Motor neuron (in vitro differentiated cells): ENCODE measurements at regions not wholly inside any gene's neighbourhood (a gene's known extent, or its start where the extent isn't known, plus 50 kb on each side); places are given as distances from the start of the nearest gene placed in this dataset.
A peak's percentile ranks its signal among the peaks of the same experiment; 100 is the strongest.

Experiments
- ATAC-seq, 8 experiments: fragments of 200-7000 bp; cut with Tn5 transposase; replicated peaks in 6 of 8; 2 replicates each; pipeline ENCODE4 v1.8.0; 2021; ENCODE audit warnings: mild to moderate bottlenecking in 8 of 8, moderate library complexity in 8 of 8
- H3K27ac ChIP-seq, 2 donors: fragments of 250-450 bp; sonication (Bioruptor Pico); 2 replicates each; pipeline ENCODE4 v1.9.0; 2021; ENCODE audit warnings: antibody characterized with exemption in 2 of 2, mild to moderate bottlenecking in 2 of 2, moderate library complexity in 1 of 2
- H3K4me1 ChIP-seq, 2 donors: fragments of 250-450 bp; sonication (Bioruptor Pico); replicated peaks in 1 of 2; 2 replicates each; pipeline ENCODE4 v1.6.1; 2021; ENCODE audit warnings: antibody characterized with exemption in 2 of 2, mild to moderate bottlenecking in 2 of 2, moderate library complexity in 1 of 2
- H3K4me3 ChIP-seq, 5 donors: fragments of 250-450 bp; sonication (Bioruptor Pico); 2 replicates each; pipeline ENCODE4 v1.9.0; 2021; ENCODE audit warnings: antibody characterized with exemption in 5 of 5, mild to moderate bottlenecking in 5 of 5, moderate library complexity in 4 of 5
- WGBS, 10 experiments: fragments of 450-650 bp; shearing (Covaris generic); methylation state at CpG; one replicate each; pipeline ENCODE4 v1.0.0; 2022; 5-methylcytosine and 5-hydroxymethylcytosine counted together
- in situ Hi-C, 9 experiments: fragments of 400-800 bp; cut with MboI; loops; one replicate each; pipeline ENCODE4 v1.15.0; 2021; ENCODE audit warnings: low sequenced_read_pairs in 9 of 9, low pct_unique_long_range_greater_than_20kb in 2 of 9; ENCODE audit not compliant: unreplicated experiment in 9 of 9

DNA sequence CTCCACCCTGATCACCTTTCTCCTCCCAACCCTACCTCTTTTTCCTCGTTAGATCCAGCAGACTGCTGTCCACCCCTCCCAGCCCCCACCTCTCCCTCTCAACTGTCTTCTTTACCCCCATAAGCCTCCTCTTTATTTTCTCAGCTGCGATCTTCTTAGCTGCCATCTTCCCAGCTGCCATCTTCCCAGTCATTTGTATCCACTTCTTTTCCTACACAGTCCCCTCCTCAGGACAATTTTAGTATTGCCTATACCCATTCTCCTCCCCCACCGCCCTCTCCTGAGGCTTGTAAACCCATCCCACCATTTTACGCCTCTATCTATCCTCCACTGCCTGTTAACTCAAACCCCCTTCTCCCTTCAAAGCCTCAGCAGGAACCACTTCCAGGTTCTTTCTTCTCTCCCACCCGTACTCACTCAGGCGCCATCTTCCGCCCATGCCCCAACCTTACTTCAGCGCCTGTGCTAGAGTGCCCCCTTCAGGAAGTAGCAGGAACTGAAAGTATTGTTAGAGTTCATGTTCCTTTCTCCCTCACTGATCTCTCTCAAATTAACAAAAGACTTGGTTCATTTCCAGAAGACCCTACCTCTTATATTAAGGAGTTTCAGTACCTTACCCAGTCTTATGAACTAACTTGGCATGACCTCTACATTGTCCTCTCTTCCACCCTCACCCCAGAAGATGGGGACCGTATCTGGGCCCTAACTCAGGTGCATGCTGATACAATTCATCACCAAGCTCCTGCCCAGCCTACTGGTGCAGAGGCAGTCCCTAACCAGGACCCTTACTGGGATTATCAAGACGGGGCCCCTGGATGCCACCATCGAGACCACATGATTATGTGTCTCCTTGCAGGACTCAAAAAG, 236.0 kb downstream of the ADGRG6 start:
- H3K4me3 ChIP-seq: no peak overlapping the region
- ATAC-seq: peak in 1 of 8 experiments; percentile 46
- in situ Hi-C loops: loop anchor here in 1 of 9 experiments (10.0 to 25.0 kb wide), 2 partner anchors 63 to 401 kb away; partner anchors contain the start of genes GJE1, NMBR and VTA1
- no peak overlapping the region for H3K27ac ChIP-seq
- WGBS, 10 experiments: 25 to 91% (median 68%) methylated on average over 1 to 10 of the region's 11 CpGs
- no peaks in the 10 kb centered on the region for H3K4me1 ChIP-seq

DNA sequence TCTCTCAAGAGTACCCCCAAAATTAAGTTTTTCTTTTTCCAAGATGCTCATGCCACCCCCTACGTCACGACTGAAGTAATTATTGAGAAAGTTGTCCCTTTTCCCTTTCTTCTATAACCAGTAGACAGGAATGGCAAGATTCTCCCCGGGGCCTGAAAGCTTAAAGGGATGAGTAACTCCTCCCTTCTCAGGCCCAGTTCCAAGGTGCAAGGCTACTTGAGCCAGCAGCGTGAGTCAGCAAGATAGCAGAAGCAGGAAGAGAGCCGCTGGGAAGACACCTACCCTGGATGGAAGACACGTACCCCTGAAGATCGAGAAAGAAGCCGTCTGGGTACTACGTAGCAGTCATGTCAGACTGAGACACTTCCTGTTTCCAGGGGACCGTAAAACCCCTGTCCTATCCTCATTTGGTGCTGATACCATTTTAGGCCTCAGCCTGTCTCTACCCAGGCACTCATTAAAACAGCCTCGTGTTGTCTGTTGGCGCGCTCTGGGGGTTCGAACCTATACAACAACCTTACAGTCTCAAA, 241.0 kb downstream of the ADGRG6 start:
- Histone ChIP-seq H3K27ac (no peak overlapping the region), H3K4me1 (no peaks in the 10 kb centered on the region), H3K4me3 (no peak overlapping the region)
- peak in 2 of 8 experiments; percentile 57 to 84 for ATAC-seq
- in situ Hi-C loops: loop anchor here in 1 of 9 experiments (25.0 kb wide), 1 partner anchor 405 kb away; the partner anchor contains the start of genes GJE1, NMBR and VTA1
- 14 to 100% (median 91%) methylated on average over 1 to 13 of the region's 14 CpGs; no CpG with 5 or more reads in 3 of the 10 experiments for WGBS, 10 experiments

DNA sequence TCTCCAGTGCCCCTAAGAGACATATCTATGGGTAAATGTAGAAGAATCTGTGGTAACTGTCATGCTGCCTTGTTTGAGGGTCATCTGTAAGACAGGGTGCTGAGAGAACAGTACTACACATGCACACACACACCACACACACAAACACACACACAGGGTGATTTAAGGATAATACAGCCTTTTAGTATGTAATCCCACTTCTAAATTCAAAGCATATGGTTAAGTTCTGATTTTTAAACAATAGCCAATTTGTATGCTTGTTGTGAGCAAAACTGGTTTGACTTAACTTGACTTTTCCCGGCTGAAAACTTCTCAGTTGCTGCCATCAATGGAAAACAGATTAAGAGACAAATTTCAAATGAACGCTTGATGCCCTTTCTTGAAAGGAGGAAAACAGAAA, 241.8 kb downstream of the ADGRG6 start:
- no peak overlapping the region for H3K27ac ChIP-seq
- 17 to 58% (median 29%) methylated on average over 1 to 2 of the region's 2 CpGs; no CpG with 5 or more reads in 3 of the 10 experiments for WGBS, 10 experiments
- no peak for ATAC-seq
- no peaks in the 10 kb centered on the region for H3K4me1 ChIP-seq
- in situ Hi-C loops: loop anchor here in 1 of 9 experiments (25.0 kb wide), 1 partner anchor 406 kb away; the partner anchor contains the start of genes GJE1, NMBR and VTA1
- no peak overlapping the region for H3K4me3 ChIP-seq

DNA sequence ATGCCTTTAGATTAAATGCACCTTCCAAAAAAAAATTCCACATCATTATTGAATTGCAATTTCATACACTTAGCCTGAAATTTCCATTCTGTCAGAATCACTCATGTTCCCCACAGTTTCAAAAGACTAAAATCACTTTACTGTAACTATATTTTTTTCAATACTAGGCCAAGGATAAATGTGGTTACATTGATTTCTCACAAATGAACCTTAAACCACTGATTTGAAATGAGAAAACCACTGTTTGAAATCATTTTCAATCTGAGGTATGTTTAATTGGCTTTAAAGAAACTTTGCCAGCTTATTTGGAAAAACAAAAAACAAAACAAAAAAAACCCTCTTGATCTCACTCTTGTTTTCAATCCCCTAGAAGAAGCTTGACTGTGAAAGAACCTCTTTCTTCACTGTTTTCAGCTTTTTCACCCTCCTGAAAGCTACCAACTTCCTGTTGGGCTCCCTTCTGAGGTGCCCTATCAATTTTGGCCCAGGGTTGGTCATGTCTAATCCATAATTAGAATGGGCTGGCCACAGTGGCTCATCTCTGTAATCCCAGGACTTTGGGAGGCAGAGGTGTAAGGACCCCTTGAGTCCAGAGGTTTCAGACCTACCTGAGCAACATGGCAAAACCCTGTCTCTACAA, 242.5 kb downstream of the ADGRG6 start:
- Histone ChIP-seq H3K27ac (no peak overlapping the region), H3K4me1 (no peaks in the 10 kb centered on the region), H3K4me3 (no peak overlapping the region)
- no peak for ATAC-seq
- in situ Hi-C loops: loop anchor here in 1 of 9 experiments (25.0 kb wide), 1 partner anchor 407 kb away; the partner anchor contains the start of genes GJE1, NMBR and VTA1

DNA sequence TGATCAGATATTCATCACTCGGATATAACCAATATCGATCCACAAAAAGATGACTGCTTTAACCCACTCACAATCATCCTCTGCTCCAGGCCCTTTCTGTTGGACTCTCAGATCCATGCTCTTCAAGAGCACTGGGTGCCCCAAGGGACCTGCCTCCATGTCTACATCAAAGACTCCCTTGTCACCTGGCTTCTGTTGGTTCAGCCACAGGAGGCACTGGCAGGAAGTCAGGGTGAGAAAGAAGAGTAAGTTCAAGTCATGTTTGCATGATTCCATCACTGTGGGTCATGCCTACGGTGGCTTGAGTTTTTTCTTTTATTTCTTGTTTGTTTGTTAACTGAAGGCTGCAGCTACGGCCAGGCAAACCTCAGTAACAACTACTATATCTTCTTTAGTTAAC, 243.3 kb downstream of the ADGRG6 start:
- Histone ChIP-seq H3K27ac (no peak overlapping the region), H3K4me3 (no peak overlapping the region), H3K4me1 (no peaks in the 10 kb centered on the region)
- in situ Hi-C loops: loop anchor here in 1 of 9 experiments (25.0 kb wide), 1 partner anchor 408 kb away; the partner anchor contains the start of genes GJE1, NMBR and VTA1
- WGBS, 10 experiments: 60 to 100% (median 87%) methylated on average over 1 to 3 of the region's 4 CpGs; no CpG with 5 or more reads in 1 of the 10 experiments
- no peak for ATAC-seq

DNA sequence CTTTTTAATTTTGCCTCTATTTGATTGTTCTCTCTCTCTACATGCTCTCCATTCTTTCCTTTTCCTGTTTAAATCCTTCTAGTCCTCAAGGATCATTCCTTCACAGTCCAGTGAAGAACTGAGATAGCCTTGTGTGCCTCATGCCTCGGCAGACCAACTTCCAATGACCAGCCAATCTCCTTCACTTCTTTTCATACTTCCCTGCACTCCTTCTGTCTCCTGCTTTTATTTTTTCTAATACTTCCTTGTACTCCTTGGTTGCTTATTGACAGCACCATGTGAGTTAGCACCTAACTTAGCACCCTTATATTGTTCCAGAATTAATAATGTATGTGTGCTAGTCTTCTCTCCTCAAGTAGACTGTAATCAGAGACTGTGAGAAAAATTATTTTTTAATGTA, 246.8 kb downstream of the ADGRG6 start:
- H3K4me3 ChIP-seq: no peak overlapping the region
- H3K27ac ChIP-seq: no peak overlapping the region
- no peaks in the 10 kb centered on the region for H3K4me1 ChIP-seq
- ATAC-seq: no peak
- 14 to 100% (median 89%) methylated on average over 1 of the region's 1 CpG; no CpG with 5 or more reads in 5 of the 10 experiments for WGBS, 10 experiments
- in situ Hi-C loops: loop anchor here in 1 of 9 experiments (25.0 kb wide), 1 partner anchor 411 kb away; the partner anchor contains the start of genes GJE1, NMBR and VTA1

DNA sequence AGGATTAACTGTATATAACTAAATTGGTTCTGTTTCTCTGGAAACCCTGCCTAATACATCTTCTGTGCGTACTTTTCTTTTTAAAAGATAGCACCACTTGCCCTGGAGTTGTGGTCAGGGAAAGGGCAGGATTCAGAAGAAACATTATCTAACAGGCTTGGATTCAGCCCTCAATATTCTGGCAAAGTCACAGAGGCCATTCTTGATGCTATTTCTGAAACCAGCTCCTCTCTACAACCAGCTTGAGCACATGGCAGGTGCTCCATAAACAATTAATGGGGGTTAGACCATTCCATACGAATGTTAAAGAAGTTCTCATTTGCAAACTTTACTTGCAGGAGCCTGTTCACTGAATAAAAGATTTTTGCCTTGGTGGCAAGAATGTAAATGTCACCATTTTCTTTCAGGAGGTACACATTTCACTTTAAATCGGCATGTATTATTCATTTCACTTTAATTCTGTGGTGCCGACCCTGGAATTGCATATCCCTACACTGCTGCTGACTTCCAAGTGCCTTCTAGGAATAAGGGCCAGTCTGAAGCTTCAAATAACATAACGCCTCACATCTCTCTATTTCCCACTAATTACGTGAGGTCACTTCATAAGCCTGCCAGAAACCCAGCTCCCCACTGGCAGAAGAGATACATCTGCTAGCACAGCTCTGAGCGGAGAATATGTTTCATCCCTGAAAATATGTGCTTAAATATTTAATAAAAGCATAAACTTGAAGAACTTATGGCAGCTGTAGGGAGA, 248.7 kb downstream of the ADGRG6 start:
- no peaks in the 10 kb centered on the region for H3K4me1 ChIP-seq
- 27 to 91% (median 50%) methylated on average over 1 to 6 of the region's 7 CpGs for WGBS, 10 experiments
- no peak overlapping the region for H3K27ac ChIP-seq
- peak in 2 of 8 experiments; percentile 26 to 68 for ATAC-seq
- no peak overlapping the region for H3K4me3 ChIP-seq
- in situ Hi-C loops: no loop called here

DNA sequence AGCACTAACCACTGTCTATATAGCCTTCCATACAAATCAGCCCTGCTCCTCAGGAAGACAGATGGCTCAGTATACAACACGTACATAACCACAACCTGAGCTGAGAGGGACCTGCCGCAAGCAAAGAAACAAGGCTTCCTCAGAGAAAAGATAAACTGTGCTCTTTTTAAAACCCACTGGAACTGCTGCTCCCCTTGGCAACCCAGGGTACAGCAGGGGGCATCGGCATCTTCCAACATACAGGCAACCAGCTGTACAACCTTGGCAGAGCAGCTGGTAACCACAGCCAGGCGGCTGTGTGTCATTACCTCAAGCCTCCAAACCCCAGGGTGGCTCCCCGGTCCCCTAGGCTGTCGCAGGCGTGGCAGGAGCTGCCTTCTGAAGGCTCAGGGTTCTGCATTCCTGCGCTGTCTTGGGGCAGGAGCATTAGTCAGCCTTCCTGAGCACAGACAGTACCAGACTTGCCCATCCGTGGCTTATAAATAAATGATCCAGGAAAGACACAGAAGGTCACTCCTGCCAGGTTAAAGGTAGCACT, 249.5 kb downstream of the ADGRG6 start:
- no peaks in the 10 kb centered on the region for H3K4me1 ChIP-seq
- in situ Hi-C loops: no loop called here
- no peak overlapping the region for H3K27ac ChIP-seq
- ATAC-seq: peak in 5 of 8 experiments; percentile 23 to 97 (median 64)
- WGBS, 10 experiments: 23 to 83% (median 60%) methylated on average over 1 to 8 of the region's 9 CpGs; no CpG with 5 or more reads in 1 of the 10 experiments
- no peak overlapping the region for H3K4me3 ChIP-seq

DNA sequence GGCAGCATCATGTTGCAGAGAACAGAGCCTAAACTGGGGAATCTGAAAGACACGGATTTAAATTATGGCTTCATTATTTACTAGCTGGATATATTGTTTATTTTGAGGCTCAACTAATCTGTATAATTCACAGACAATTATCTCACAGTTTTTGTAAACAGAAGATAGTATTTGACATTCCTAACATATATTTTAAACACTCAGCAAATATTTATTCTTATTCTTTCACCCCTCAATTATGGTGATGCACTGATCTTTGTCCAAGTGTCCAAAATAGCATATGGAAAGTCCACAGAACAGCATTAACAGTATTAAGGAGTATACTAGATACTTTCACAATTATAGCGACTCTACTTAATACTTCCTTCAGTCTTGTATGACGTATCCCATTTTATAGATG, 257.0 kb downstream of the ADGRG6 start:
- Histone ChIP-seq H3K27ac (no peak overlapping the region), H3K4me3 (no peak overlapping the region), H3K4me1 (no peaks in the 10 kb centered on the region)
- ATAC-seq: no peak
- in situ Hi-C loops: no loop called here
- WGBS, 10 experiments: 65 to 100% (median 94%) methylated on average over 1 to 3 of the region's 3 CpGs; no CpG with 5 or more reads in 1 of the 10 experiments

DNA sequence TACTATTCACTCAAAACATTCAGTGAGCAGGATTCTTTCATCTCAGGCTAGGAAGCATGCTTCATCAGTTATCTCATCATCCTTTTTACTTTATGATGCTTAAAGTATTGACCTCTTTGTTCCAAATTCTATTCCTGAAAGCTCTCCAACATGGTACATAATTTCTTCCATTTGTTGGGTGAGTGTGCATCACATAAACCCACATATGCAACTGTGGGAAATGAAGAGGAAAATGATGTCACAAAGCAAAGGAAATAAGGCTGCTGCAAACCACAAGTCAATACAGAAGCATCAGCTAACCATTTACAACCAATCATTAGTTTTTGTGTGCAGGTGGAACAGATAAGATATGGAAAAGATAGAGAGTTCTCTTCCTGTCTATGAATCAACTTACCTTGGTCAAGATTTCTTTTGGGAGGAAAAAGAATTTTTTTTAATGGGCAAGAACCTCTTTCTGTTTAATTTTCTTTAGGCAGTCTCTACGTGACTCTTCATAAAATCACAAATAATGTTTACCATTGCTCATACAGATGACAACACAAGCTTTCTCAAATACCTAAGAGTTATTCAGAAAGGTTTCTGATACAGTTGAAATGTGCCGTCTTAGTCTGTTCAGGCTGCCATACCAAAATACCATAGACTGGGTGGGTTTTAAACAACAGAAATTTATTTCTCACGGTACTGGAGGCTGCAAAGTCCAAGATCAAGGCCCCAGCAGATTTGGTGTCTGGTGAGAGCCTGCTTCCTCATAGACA, 259.9 kb downstream of the ADGRG6 start:
- 40 to 100% (median 71%) methylated on average over 1 to 3 of the region's 3 CpGs; no CpG with 5 or more reads in 1 of the 10 experiments for WGBS, 10 experiments
- Histone ChIP-seq H3K4me3 (no peak overlapping the region), H3K4me1 (no peaks in the 10 kb centered on the region), H3K27ac (no peak overlapping the region)
- no peak for ATAC-seq
- in situ Hi-C loops: no loop called here

DNA sequence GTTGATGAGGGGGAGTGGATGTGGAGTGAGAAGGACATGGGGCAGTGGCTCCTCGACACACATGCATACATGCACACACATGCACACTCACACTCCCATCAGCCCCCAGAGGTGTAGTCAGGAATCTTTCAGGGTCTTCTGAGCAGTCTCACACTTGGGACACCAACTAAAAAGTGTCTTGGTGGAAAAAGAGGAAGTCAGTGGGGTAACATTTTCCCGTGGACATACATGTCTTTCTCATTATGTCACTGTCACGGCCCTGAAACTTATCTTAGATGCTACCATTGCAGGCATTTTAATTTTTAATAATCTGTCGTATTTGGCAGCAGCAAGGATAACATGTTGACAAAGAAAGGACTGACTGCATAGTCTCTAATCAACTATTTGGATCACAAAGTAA, 261.1 kb downstream of the ADGRG6 start:
- no peak overlapping the region for H3K27ac ChIP-seq
- in situ Hi-C loops: no loop called here
- no peaks in the 10 kb centered on the region for H3K4me1 ChIP-seq
- 22 to 100% (median 79%) methylated on average over 1 to 2 of the region's 4 CpGs; no CpG with 5 or more reads in 3 of the 10 experiments for WGBS, 10 experiments
- no peak overlapping the region for H3K4me3 ChIP-seq
- no peak for ATAC-seq
